ENCODE measurements at regions not wholly inside any gene's neighbourhood (a gene's known extent, or its start where the extent isn't known, plus 50 kb on each side); places are given as distances from the start of the nearest gene placed in this dataset.

GRCh38 chr5:111670826-111671492 lies 86.0 kb downstream of the NREP start:
- Histone ChIP-seq H2AK5ac (ENCODE audit: low read depth, low read length) (no peak overlapping the region), H3K9me1 (ENCODE audit: insufficient read depth, low read length) (peaks cover 2% of the 10 kb centered on the region; the same call in 1 of the 2 replicates), H2AFZ (replicated peaks; ENCODE audit: low read length, poor library complexity) (no peak overlapping the region), H2BK20ac (ENCODE audit: low read depth, low read length) (no peak overlapping the region), H3K36me3 (ENCODE audit: control insufficient read depth, insufficient read depth, low read length) (no peaks in the 10 kb centered on the region), H3K9me3 (ENCODE audit: control insufficient read depth, insufficient read depth, low read length) (no peaks in the 10 kb centered on the region), H4K8ac (ENCODE audit: low read depth in 2 of 2, low read length in 2 of 2) (no peak overlapping the region), H3K56ac (ENCODE audit: extremely low read depth, insufficient read depth, low read length) (no peak overlapping the region), H3K4me3 (ENCODE audit: insufficient read depth, low read depth, low read length) (no peak overlapping the region), H4K5ac (ENCODE audit: low read depth, low read length) (no peak overlapping the region), H4K20me1 (ENCODE audit: insufficient read depth, low read length) (no peaks in the 10 kb centered on the region), H3K79me1 (ENCODE audit: low read depth in 1 of 2, low read length in 2 of 2) (no peaks in the 10 kb centered on the region), H3K4ac (ENCODE audit: low read depth, low read length) (no peak overlapping the region), H3K14ac (replicated peaks; ENCODE audit: low read depth, low read length) (0 out of 2 replicates have a peak overlapping the region, but pooled peaks have one; percentile 45), H3K27ac (ENCODE audit: insufficient read depth, low read length) (no peak overlapping the region), H3K27me3 (ENCODE audit: control insufficient read depth, insufficient read depth, low read length) (no peaks in the 10 kb centered on the region), H3K9ac (ENCODE audit: low read depth, low read length) (no peak overlapping the region), H3K4me1 (ENCODE audit: control insufficient read depth, insufficient read depth, low read length) (no peaks in the 10 kb centered on the region; the same call in 1 of the 2 replicates), H2BK120ac (ENCODE audit: low read depth, low read length) (no peak overlapping the region), H4K91ac (ENCODE audit: insufficient read depth, low read depth, low read length) (no peak overlapping the region), H2BK15ac (ENCODE audit: low read depth, low read length) (no peak overlapping the region), H3K23ac (ENCODE audit: low read depth, low read length) (no peak overlapping the region), H3K18ac (ENCODE audit: low read depth, low read length) (no peak overlapping the region), H2AK9ac (replicated peaks; ENCODE audit: low read depth, low read length, poor library complexity) (no peak overlapping the region), H2BK5ac (ENCODE audit: low read depth, low read length, poor library complexity, severe bottlenecking) (no peak overlapping the region), H3K4me2 (ENCODE audit: low read depth, low read length) (no peak overlapping the region)
- BruUV-seq (replicated peaks): no TSS peak
- in situ Hi-C loops (cut with MboI; ENCODE audit: low sequenced_read_pairs) (no loop called here), intact Hi-C loops (cut with micrococcal nuclease) (no loop called here), dilution Hi-C loops (cut with HindIII; ENCODE audit: low sequenced_read_pairs, unreplicated experiment) (no loop called here)
- TF ChIP-seq RFX5 (IDR thresholded peaks at IDR 0.05; ENCODE audit: low read depth, low read length) (no peak), RAD21 (IDR thresholded peaks at IDR 0.05; ENCODE audit: low read length) (no peak)
- TF ChIP-seq, protein P1, sequence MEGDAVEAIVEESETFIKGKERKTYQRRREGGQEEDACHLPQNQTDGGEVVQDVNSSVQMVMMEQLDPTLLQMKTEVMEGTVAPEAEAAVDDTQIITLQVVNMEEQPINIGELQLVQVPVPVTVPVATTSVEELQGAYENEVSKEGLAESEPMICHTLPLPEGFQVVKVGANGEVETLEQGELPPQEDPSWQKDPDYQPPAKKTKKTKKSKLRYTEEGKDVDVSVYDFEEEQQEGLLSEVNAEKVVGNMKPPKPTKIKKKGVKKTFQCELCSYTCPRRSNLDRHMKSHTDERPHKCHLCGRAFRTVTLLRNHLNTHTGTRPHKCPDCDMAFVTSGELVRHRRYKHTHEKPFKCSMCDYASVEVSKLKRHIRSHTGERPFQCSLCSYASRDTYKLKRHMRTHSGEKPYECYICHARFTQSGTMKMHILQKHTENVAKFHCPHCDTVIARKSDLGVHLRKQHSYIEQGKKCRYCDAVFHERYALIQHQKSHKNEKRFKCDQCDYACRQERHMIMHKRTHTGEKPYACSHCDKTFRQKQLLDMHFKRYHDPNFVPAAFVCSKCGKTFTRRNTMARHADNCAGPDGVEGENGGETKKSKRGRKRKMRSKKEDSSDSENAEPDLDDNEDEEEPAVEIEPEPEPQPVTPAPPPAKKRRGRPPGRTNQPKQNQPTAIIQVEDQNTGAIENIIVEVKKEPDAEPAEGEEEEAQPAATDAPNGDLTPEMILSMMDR (conservative IDR thresholded peaks at IDR 0.05; ENCODE audit: low read depth, low read length): 0 out of 2 replicates have a peak, but pooled peaks have one; percentile 11
- DNase-seq (peak; percentile 30), ATAC-seq (ENCODE audit: low read depth) (no peak)
- POLR2A ChIA-PET (ENCODE audit: unreplicated experiment): no interaction called here
- CTCF ChIA-PET: no interaction called here
- WGBS, 2 experiments (ENCODE audit: extremely low coverage in 2 of 2, insufficient read length in 1 of 2): no CpG with 5 or more reads among the region's 3 CpGs

All from IMR-90 (cell line).